Activated T-cell treated with anti-CD3 and anti-CD28 coated beads, Interleukin-2, amount 50 U/mL, for 24 hours (primary cell): ENCODE measurements at regions not wholly inside any gene's neighbourhood (a gene's known extent, or its start where the extent isn't known, plus 50 kb on each side); places are given as distances from the start of the nearest gene placed in this dataset.

Experiments
- DNase-seq: peaks from one replicate; pipeline ENCODE4 v3.0.0-alpha.2; 2020
- H3K27ac Mint-ChIP-seq: 2 replicates; pipeline ENCODE4 v1.8.0; 2020; ENCODE audit warnings: mild to moderate bottlenecking, mixed read lengths
- H3K27me3 Mint-ChIP-seq: 2 replicates; pipeline ENCODE4 v1.8.0; 2020; ENCODE audit warnings: mixed read lengths
- H3K36me3 Mint-ChIP-seq: 2 replicates; pipeline ENCODE4 v1.8.0; 2020; ENCODE audit warnings: low read depth, mixed read lengths
- H3K4me1 Mint-ChIP-seq: 2 replicates; pipeline ENCODE4 v1.8.0; 2020; ENCODE audit warnings: low read depth, mixed read lengths
- H3K4me3 Mint-ChIP-seq: 2 replicates; pipeline ENCODE4 v1.8.0; 2020; ENCODE audit warnings: mild to moderate bottlenecking, moderate library complexity, mixed read lengths
- H3K9me3 Mint-ChIP-seq: 2 replicates; pipeline ENCODE4 v1.8.0; 2020; ENCODE audit warnings: mixed read lengths

- H3K4me1 Mint-ChIP-seq = no peaks in the 10 kb centered on the region
- no peak overlapping the region for H3K27ac Mint-ChIP-seq
- H3K9me3 Mint-ChIP-seq = no peaks in the 10 kb centered on the region
- H3K36me3 Mint-ChIP-seq = no peaks in the 10 kb centered on the region
- no peak for DNase-seq
- H3K4me3 Mint-ChIP-seq = no peak overlapping the region
- H3K27me3 Mint-ChIP-seq = no peaks in the 10 kb centered on the region
Observed at GRCh38 chr1:201778279-201779065, 50.5 kb upstream of the IPO9 start.
